Adrenal gland (tissue), 9 donors: ENCODE measurements at regions not wholly inside any gene's neighbourhood (a gene's known extent, or its start where the extent isn't known, plus 50 kb on each side); places are given as distances from the start of the nearest gene placed in this dataset.

Source experiments
- DNase-seq, 7 donors: peaks; one replicate each; pipeline ENCODE4 v3.0.0-alpha.2; 2019 to 2020
- H3K27ac ChIP-seq, 5 donors: fragments of 200-600 bp; sonication (generic) in 4 of 5; 1 replicate in 3 of 5; 2 replicates in 2 of 5; pipeline versions ENCODE4 v1.5.1 to v1.8.0; 2016 to 2020; ENCODE audit warnings: mild to moderate bottlenecking in 1 of 5
- H3K27me3 ChIP-seq: fragments of 200-600 bp; 2 replicates; pipeline ENCODE4 v1.8.0; 2021
- H3K36me3 ChIP-seq, 2 donors: fragments of 200-600 bp; replicated peaks in 1 of 2; 1 replicate in 1 of 2; 2 replicates in 1 of 2; pipeline versions ENCODE4 v1.5.1 to v1.8.0; 2018 to 2022
- H3K4me1 ChIP-seq, 2 donors: fragments of 200-600 bp; replicated peaks in 1 of 2; 1 replicate in 1 of 2; 2 replicates in 1 of 2; pipeline versions ENCODE4 v1.5.1 to v1.8.0; 2018 to 2021
- H3K4me3 ChIP-seq, 4 donors: fragments of 200-600 bp; sonication (generic) in 3 of 4; one replicate each; pipeline ENCODE4 v1.5.1; 2016 to 2018
- H3K9me3 ChIP-seq, 3 donors: fragments of 200-600 bp; sonication (generic) in 1 of 3; replicated peaks in 1 of 3; 1 replicate in 2 of 3; 2 replicates in 1 of 3; pipeline versions ENCODE4 v1.5.1 to v1.8.0; 2016 to 2021
- POLR2A ChIP-seq, 2 donors: fragments of 450-650 bp; IDR thresholded peaks; one replicate each; pipeline ENCODE4 v1.6.1; 2017; ENCODE audit warnings: antibody characterized with exemption in 2 of 2, mild to moderate bottlenecking in 2 of 2, moderate library complexity in 1 of 2
- WGBS, 4 donors: extraction: QIAGEN DNeasy Blood & Tissue Kit in 2 of 4; methylation state at CpG; one replicate each; pipeline versions ENCODE4 v1.1.5 to v1.1.7; 2013 to 2017; 5-methylcytosine and 5-hydroxymethylcytosine counted together
- intact Hi-C, 2 donors: fragments of 100-400 bp; cut with DNase I; formaldehyde crosslinking; loops; one replicate each; pipeline versions ENCODE4 v1.14.1 to v1.15.0; 2022 to 2023
- TF ChIP-seq, protein P1 (sequence below), 6 experiments: fragments of 450-650 bp in 4 of 6; fragments of 200-600 bp in 2 of 6; sonication (generic) in 1 of 6; IDR thresholded peaks; 1 replicate in 5 of 6; 2 replicates in 1 of 6; pipeline versions ENCODE4 v1.5.1 to v1.8.0; 2016 to 2021; ENCODE audit warnings: antibody characterized with exemption in 6 of 6, mild to moderate bottlenecking in 2 of 6, moderate library complexity in 1 of 6
- donor health status: healthy with polysubstance abuse.
- donor health status: Bipolar disorder and iron deficiency.
- donor health status: DM: yes; HTN: yes; CAD: no.
- donor health status: DM: no; HTN: no; CAD: no.
- donor health status: DM: no; HTN: no; CAD: no.

DNA sequence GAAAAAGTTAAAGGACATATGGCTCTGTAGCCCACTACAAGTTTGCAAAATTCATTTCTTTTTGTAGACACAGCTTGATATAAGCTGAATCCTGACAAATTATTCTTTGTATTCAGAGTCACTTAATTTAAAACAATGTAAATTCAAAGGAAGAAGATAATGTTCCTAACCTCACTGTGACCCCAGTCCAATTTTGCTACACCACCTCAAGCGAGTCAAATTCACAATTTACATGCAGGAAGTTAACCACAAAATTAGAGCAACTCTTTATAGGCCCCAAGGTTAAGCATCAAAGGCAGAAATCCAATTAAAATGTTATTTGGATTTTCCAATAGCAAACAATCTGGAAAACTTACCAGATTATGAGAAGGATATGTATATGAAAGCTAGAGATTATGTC is 119.5 kb upstream of the CNTN6 start:
- intact Hi-C loops: no loop called here
- no peak overlapping the region for H3K4me3 ChIP-seq
- no peaks in the 10 kb centered on the region for H3K27me3 ChIP-seq
- DNase-seq: no peak
- H3K9me3 ChIP-seq: no peaks in the 10 kb centered on the region
- 63 to 81% (median 71%) methylated on average over 1 of the region's 1 CpG for WGBS, 4 donors
- no peaks in the 10 kb centered on the region for H3K36me3 ChIP-seq
- TF ChIP-seq, protein P1, sequence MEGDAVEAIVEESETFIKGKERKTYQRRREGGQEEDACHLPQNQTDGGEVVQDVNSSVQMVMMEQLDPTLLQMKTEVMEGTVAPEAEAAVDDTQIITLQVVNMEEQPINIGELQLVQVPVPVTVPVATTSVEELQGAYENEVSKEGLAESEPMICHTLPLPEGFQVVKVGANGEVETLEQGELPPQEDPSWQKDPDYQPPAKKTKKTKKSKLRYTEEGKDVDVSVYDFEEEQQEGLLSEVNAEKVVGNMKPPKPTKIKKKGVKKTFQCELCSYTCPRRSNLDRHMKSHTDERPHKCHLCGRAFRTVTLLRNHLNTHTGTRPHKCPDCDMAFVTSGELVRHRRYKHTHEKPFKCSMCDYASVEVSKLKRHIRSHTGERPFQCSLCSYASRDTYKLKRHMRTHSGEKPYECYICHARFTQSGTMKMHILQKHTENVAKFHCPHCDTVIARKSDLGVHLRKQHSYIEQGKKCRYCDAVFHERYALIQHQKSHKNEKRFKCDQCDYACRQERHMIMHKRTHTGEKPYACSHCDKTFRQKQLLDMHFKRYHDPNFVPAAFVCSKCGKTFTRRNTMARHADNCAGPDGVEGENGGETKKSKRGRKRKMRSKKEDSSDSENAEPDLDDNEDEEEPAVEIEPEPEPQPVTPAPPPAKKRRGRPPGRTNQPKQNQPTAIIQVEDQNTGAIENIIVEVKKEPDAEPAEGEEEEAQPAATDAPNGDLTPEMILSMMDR (IDR thresholded peaks at IDR 0.05): no peak
- TF ChIP-seq POLR2A (IDR thresholded peaks at IDR 0.05): no peak
- H3K27ac ChIP-seq: no peak overlapping the region
- no peaks in the 10 kb centered on the region for H3K4me1 ChIP-seq

DNA sequence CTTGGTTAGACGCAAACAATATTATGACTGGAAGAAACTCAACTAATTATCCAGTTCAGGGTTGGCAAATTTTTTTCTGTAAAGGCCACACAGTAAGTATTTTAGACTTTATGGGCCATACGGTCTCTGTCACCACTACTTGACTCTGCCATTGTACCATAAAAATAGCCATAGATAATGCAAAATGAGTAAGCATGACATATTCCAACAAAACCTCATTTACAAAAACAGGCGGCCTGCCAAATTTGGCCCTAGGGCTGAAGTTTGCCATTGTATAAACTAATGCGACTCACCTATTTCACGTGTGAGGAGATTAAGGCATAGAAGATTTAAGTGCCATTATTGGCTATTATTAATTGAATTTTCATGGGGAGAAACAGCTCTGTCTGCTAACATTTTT is 116.8 kb upstream of the CNTN6 start:
- Histone ChIP-seq H3K4me3 (no peak overlapping the region), H3K9me3 (no peaks in the 10 kb centered on the region), H3K27me3 (no peaks in the 10 kb centered on the region), H3K36me3 (no peaks in the 10 kb centered on the region), H3K4me1 (no peaks in the 10 kb centered on the region), H3K27ac (no peak overlapping the region)
- TF ChIP-seq, protein P1 (IDR thresholded peaks at IDR 0.05): no peak
- TF ChIP-seq POLR2A (IDR thresholded peaks at IDR 0.05): no peak
- intact Hi-C loops: no loop called here
- DNase-seq: no peak
- WGBS, 4 donors: 70 to 72% (median 72%) methylated on average over 5 of the region's 5 CpGs

DNA sequence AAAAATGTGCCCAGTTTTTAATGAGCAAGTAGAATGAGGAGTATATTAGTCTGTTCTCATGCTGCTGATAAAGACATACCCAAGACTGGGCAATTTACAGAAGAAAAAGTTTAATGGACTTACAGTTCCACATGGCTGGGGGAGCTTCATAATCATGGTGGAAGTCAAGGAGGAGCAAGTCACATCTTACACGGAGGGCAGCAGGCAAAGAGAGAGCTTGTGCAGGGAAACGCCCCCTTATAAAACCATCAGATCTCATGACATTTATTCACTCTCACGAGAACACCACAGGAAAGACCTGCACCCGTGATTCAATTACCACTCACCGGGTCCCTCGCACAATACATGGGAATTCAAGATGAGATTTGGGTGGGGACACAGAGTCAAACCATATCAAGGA is 111.7 kb upstream of the CNTN6 start:
- WGBS, 4 donors: 73 to 86% (median 82%) methylated on average over 6 of the region's 6 CpGs
- no peaks in the 10 kb centered on the region for H3K27me3 ChIP-seq
- TF ChIP-seq, protein P1 (IDR thresholded peaks at IDR 0.05): no peak
- no peak for TF ChIP-seq POLR2A (IDR thresholded peaks at IDR 0.05)
- no peak overlapping the region for H3K27ac ChIP-seq
- no peaks in the 10 kb centered on the region for H3K9me3 ChIP-seq
- no peaks in the 10 kb centered on the region for H3K36me3 ChIP-seq
- no peak for DNase-seq
- intact Hi-C loops: no loop called here
- no peaks in the 10 kb centered on the region for H3K4me1 ChIP-seq
- H3K4me3 ChIP-seq: no peak overlapping the region

DNA sequence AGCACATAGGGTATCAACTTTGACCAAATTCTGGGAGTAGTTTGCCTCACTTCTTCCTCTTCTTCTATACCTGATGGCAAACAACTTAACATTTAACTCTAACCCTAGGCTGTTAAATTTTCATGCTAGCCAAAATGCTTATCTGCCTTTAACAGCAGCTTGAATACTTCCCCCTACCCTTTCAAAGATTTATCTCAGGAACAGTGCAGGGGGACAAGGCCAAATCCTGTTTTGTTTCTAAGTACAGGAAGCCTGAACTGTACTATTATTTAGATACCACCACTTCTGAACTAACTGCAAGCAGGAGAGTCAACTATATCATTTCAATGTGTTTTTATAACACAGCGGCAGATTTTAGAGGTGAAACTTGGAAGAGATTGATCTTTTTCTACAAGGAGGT is 104.0 kb upstream of the CNTN6 start:
- no peak for DNase-seq
- intact Hi-C loops: no loop called here
- Histone ChIP-seq H3K4me1 (no peaks in the 10 kb centered on the region), H3K9me3 (no peaks in the 10 kb centered on the region), H3K27ac (no peak overlapping the region), H3K36me3 (no peaks in the 10 kb centered on the region), H3K4me3 (no peak overlapping the region), H3K27me3 (no peaks in the 10 kb centered on the region)
- TF ChIP-seq, protein P1 (IDR thresholded peaks at IDR 0.05): no peak
- TF ChIP-seq POLR2A (IDR thresholded peaks at IDR 0.05): no peak
- 48 to 70% (median 57%) methylated on average over 1 of the region's 1 CpG for WGBS, 4 donors
